Astrocyte of the cerebellum (primary cell): ENCODE measurements at regions not wholly inside any gene's neighbourhood (a gene's known extent, or its start where the extent isn't known, plus 50 kb on each side); places are given as distances from the start of the nearest gene placed in this dataset.

Source experiments
- DNase-seq: peaks from one replicate; pipeline ENCODE4 v3.0.0-alpha.2; 2011; ENCODE audit warnings: low read depth
- H3K4me3 ChIP-seq: 2 replicates; pipeline ENCODE4 v1.5.1; 2011; ENCODE audit warnings: mild to moderate bottlenecking, low read depth, low read length, moderate library complexity
- in situ Hi-C: cut with HindIII; loops from 2 replicates; pipeline ENCODE4 v1.10.0; 2017; ENCODE audit warnings: low sequenced_read_pairs
- TF ChIP-seq, protein P1 (sequence below): IDR thresholded peaks from 2 replicates; pipeline ENCODE4 v1.5.1; 2012; ENCODE audit warnings: low read length, low read depth, moderate library complexity, mild to moderate bottlenecking; ENCODE audit errors: missing control alignments

GRCh38 chr2:158042666-158043065, 59.0 kb upstream of the UPP2 start:
- no peak overlapping the region for H3K4me3 ChIP-seq
- no peak for DNase-seq
- TF ChIP-seq, protein P1, sequence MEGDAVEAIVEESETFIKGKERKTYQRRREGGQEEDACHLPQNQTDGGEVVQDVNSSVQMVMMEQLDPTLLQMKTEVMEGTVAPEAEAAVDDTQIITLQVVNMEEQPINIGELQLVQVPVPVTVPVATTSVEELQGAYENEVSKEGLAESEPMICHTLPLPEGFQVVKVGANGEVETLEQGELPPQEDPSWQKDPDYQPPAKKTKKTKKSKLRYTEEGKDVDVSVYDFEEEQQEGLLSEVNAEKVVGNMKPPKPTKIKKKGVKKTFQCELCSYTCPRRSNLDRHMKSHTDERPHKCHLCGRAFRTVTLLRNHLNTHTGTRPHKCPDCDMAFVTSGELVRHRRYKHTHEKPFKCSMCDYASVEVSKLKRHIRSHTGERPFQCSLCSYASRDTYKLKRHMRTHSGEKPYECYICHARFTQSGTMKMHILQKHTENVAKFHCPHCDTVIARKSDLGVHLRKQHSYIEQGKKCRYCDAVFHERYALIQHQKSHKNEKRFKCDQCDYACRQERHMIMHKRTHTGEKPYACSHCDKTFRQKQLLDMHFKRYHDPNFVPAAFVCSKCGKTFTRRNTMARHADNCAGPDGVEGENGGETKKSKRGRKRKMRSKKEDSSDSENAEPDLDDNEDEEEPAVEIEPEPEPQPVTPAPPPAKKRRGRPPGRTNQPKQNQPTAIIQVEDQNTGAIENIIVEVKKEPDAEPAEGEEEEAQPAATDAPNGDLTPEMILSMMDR: no peak
- in situ Hi-C loops: loop anchor here (25.0 kb wide), 1 partner anchor 695 kb away; no protein-coding TSS in a partner anchor

- in situ Hi-C loops: loop anchor here (25.0 kb wide), 1 partner anchor 695 kb away; no protein-coding TSS in a partner anchor
- H3K4me3 ChIP-seq: no peak overlapping the region
- DNase-seq: no peak
- TF ChIP-seq, protein P1: no peak
Measured at GRCh38 chr2:158042245-158042644, 59.4 kb upstream of the UPP2 start.

DNA sequence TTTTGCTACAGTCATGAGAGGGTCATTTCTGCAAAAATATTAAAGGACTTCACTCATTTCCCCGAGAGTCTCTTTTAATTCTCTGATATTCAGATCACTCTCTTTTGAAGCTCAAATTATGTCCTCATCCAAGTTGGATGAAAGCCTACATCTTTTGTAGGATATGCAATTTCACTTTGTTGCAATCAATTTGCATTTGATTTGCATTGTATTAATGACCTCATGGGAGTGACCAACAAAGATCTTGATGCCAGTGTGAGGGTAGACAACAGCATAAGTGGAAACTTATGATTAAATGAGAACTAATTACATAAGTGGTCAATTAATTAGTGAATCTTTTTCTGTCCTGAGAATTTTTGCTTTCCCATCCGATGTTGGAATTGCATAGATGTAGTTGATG, 60.3 kb upstream of the UPP2 start:
- in situ Hi-C loops: loop anchor here (25.0 kb wide), 1 partner anchor 696 kb away; no protein-coding TSS in a partner anchor

DNA sequence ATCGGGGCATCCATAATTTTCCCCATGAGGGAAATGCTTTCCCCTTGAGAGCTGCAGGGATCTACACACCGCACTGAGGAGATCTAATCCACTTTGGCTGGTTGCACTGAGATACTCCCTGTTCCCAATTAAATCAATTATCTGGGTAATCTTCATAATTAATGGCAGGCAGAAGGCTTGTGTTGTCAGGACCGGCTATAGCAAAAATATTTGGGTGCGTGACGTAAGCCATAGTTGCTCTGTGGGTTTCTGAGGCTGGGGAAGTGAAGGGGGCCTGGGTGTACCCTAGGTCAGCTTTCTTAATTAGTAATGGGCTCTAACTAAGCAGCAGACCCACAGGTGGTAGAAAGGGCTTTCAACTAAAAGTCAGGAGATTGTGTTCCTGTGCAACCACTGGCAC, 62.8 kb upstream of the UPP2 start:
- no peak for DNase-seq
- in situ Hi-C loops: loop anchor here (25.0 kb wide), 1 partner anchor 698 kb away; no protein-coding TSS in a partner anchor
- TF ChIP-seq, protein P1: no peak
- H3K4me3 ChIP-seq: no peak overlapping the region

More for the DNA sequence above, 60.3 kb upstream of the UPP2 start:
- H3K4me3 ChIP-seq: no peak overlapping the region
- DNase-seq: no peak
- TF ChIP-seq, protein P1: no peak

- TF ChIP-seq, protein P1: peak; percentile 62
- no peak overlapping the region for H3K4me3 ChIP-seq
- in situ Hi-C loops: loop anchor here (25.0 kb wide), 1 partner anchor 703 kb away; no protein-coding TSS in a partner anchor
- peak; percentile 42 for DNase-seq
Measured at GRCh38 chr2:158034198-158034866, 67.3 kb upstream of the UPP2 start.

GRCh38 chr2:158031371-158031770, 70.3 kb upstream of the UPP2 start:
- no peak overlapping the region for H3K4me3 ChIP-seq
- TF ChIP-seq, protein P1: no peak
- DNase-seq: no peak
- in situ Hi-C loops: loop anchor here (25.0 kb wide), 1 partner anchor 706 kb away; no protein-coding TSS in a partner anchor
